Large intestine (tissue), 3 donors: ENCODE measurements at regions not wholly inside any gene's neighbourhood (a gene's known extent, or its start where the extent isn't known, plus 50 kb on each side); places are given as distances from the start of the nearest gene placed in this dataset.
"Not testable (repeated sequence)": the region's sequence is repeated elsewhere in the genome, so short reads cannot be mapped to it uniquely, and the experiment has no call there.

ENCODE experiments used
- DNase-seq, 2 donors: peaks; one replicate each; pipeline versions ENCODE4 v3.0.0 to v3.0.0-alpha.2; 2013
- H3K27ac ChIP-seq: one replicate; pipeline ENCODE4 v1.5.1; 2013; ENCODE audit warnings: low read length
- H3K27me3 ChIP-seq: 2 replicates; pipeline ENCODE4 v1.6.1; 2013; ENCODE audit warnings: low read length; ENCODE audit not compliant: control insufficient read depth, insufficient read depth
- H3K36me3 ChIP-seq: 2 replicates; pipeline ENCODE4 v1.6.1; 2013; ENCODE audit warnings: low read length; ENCODE audit not compliant: control insufficient read depth, insufficient read depth
- H3K4me1 ChIP-seq: one replicate; pipeline ENCODE4 v1.6.1; 2013; ENCODE audit warnings: low read length; ENCODE audit not compliant: control insufficient read depth, insufficient read depth
- H3K4me3 ChIP-seq: one replicate; pipeline ENCODE4 v1.5.1; 2013; ENCODE audit warnings: low read length
- H3K9me3 ChIP-seq: one replicate; pipeline ENCODE4 v1.6.1; 2013; ENCODE audit warnings: mild to moderate bottlenecking, low read depth, low read length, moderate library complexity; ENCODE audit not compliant: control insufficient read depth
- WGBS: methylation state at CpG from one replicate; pipeline ENCODE4 v1.1.5; 2013; ENCODE audit warnings: low lambda C conversion rate; ENCODE audit not compliant: insufficient coverage; 5-methylcytosine and 5-hydroxymethylcytosine counted together

DNA sequence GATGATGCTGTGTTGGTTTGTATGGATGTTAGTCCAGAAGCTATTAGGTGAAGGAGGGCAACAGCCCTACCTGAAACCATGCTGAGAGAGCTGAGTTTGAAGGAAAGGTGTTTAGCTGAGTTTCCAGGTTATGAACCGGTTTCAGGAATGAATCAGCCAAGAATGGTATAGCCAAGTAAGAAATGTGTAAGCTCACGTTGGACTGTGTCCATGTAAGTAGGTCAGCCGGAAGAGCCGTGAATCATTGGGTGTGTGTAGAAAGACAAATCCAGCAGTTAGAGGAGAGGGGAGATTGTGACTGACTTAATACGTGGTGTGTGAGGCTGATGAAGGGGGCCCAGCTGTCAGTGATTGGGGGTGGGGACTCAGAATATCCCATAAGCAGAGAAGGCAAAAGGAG lies 77.2 kb upstream of the SPIN4 start:
- no CpG with 5 or more reads among the region's 5 CpGs for WGBS
- H3K9me3 ChIP-seq: no peaks in the 10 kb centered on the region
- DNase-seq: no peak
- no peak overlapping the region for H3K27ac ChIP-seq
- no peaks in the 10 kb centered on the region for H3K4me1 ChIP-seq
- no peaks in the 10 kb centered on the region for H3K27me3 ChIP-seq
- peaks cover 18% of the 10 kb centered on the region for H3K36me3 ChIP-seq
- no peak overlapping the region for H3K4me3 ChIP-seq

DNA sequence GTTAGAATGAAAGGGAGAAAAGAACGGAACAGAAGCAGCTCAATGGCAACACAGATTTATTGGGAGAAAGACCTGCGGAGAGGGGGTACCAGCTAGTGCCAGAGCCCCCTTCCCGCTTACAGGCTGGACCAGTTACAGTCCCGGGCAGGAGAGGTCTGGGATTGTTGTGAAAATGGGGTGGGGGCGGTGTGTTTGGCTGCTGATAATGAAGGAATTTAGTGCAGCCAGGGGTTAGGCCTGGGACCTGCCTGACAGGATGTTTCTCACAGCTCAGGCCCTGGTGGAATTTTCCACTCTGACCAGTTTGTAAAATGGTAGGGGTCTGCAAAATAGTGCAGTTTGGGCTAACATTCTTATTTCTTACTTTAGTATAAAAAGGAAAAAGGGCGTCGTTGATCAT lies 75.4 kb upstream of the SPIN4 start:
- Histone ChIP-seq H3K9me3 (no peaks in the 10 kb centered on the region), H3K36me3 (peaks cover 14% of the 10 kb centered on the region), H3K27me3 (no peaks in the 10 kb centered on the region), H3K4me3 (no peak overlapping the region), H3K4me1 (no peaks in the 10 kb centered on the region), H3K27ac (no peak overlapping the region)
- DNase-seq: no peak
- WGBS: no CpG with 5 or more reads among the region's 7 CpGs

DNA sequence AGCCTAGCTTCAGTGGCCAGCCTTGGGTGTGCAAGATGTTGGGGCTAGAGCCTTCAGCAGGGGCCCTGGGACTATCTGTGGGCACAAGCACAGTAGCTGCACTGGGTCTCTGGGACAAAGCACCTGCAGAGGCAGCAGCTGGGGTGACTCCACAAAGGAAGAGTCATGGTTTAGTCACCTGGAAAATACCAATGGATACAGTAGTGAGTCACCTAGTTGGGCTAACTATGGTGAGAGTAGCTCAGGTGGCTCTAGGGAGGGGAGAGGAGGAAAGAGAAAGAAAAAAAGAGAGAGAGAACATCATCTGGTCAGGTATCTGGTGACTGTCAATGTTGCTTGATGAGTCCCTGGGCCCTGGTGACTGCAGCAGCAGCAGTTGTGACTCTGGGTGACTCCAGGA lies 72.9 kb upstream of the SPIN4 start:
- H3K36me3 ChIP-seq: peaks cover 10% of the 10 kb centered on the region
- no peak for DNase-seq
- no peaks in the 10 kb centered on the region for H3K4me1 ChIP-seq
- no peak overlapping the region for H3K4me3 ChIP-seq
- no peaks in the 10 kb centered on the region for H3K27me3 ChIP-seq
- H3K27ac ChIP-seq: no peak overlapping the region
- H3K9me3 ChIP-seq: no peaks in the 10 kb centered on the region

DNA sequence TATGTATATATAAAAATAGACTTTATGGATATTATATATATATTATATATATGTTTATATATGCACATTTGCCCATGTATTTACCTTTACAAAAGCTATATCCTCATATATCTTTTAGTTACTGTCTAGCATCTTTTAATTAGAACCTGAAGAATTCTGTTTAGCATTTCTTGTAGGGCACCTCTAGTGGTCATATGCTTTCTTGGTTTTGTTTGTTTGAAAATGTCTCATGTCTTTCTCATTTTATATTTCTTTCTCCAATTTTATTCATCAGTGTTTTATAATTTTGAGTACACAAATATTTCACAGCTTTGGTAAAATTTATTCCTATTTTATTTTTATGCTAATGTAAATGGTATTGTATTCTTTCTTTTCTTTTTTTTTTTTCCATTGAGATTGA lies 70.3 kb upstream of the SPIN4 start:
- no peaks in the 10 kb centered on the region for H3K27me3 ChIP-seq
- no peak overlapping the region for H3K4me3 ChIP-seq
- no peak for DNase-seq
- no peak overlapping the region for H3K27ac ChIP-seq
- H3K9me3 ChIP-seq: no peaks in the 10 kb centered on the region
- no peaks in the 10 kb centered on the region for H3K36me3 ChIP-seq
- no peaks in the 10 kb centered on the region for H3K4me1 ChIP-seq

DNA sequence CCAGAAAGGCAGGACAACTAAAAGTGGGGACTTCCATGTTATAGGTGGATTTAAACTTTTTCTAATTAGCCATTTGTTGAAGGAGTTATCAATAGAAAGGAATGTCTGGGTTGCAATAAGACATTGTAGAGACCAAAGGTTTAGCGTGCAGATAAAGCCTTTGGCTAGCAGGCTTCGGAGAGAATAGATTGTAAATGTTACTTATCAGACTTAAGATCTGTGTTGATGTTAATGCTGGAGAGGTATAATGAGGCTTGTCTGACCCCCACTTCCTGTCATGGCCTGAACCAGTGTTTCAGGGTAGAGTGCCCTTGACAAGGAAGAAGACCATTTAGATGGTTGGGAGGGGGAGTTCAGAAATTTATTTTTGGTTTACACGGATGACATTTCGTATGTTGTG lies 67.1 kb upstream of the SPIN4 start:
- no peak overlapping the region for H3K4me3 ChIP-seq
- no peaks in the 10 kb centered on the region for H3K9me3 ChIP-seq

DNA sequence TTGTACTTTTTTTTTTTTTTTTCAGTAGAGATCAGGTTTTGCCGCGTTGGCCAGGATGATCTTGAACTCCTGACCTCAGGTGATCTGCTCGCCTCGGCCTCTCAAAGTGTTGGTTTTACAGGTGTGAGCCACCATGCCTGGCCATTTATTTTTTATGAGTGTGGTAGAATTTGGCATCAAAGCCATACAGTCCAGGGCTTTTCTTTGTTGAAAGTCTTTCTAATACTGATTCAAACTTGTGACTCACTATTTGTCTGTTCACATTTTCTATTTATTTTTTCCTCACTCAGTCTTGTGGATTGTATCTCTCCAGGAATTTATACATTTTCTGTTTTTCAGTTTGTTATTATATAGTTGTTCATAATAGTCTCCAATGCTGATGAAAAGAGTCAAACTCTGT lies 66.5 kb upstream of the SPIN4 start:
- no CpG with 5 or more reads among the region's 4 CpGs for WGBS
- Histone ChIP-seq H3K9me3 (no peaks in the 10 kb centered on the region), H3K4me3 (no peak overlapping the region), H3K36me3 (no peaks in the 10 kb centered on the region), H3K27me3 (no peaks in the 10 kb centered on the region), H3K4me1 (no peaks in the 10 kb centered on the region), H3K27ac (no peak overlapping the region)
- no peak for DNase-seq

More for the DNA sequence above, 67.1 kb upstream of the SPIN4 start:
- no CpG with 5 or more reads among the region's 4 CpGs for WGBS
- no peak for DNase-seq
- H3K4me1 ChIP-seq: no peaks in the 10 kb centered on the region
- H3K27me3 ChIP-seq: no peaks in the 10 kb centered on the region
- no peak overlapping the region for H3K27ac ChIP-seq
- no peaks in the 10 kb centered on the region for H3K36me3 ChIP-seq

DNA sequence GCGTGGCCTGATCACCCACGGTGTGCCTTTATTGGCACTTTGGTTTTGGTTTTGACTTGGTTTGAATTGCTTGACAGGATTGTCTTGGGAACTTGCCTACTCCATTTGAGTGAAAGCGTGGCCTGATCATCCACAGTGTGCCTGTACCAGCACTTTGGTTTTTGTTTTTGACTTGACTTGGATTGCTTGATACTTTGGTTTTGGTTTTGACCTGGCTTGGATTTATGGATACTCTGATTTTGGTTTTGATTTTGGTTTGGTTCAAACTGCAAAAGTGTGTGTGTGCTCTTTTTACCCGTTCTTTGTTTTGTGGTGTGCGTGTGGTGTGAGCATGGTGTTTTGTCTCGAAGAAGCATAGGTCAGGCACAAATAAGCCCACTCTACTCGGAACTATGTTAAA lies 58.8 kb upstream of the SPIN4 start:
- not testable (repeated sequence) for H3K9me3 ChIP-seq, DNase-seq, H3K27me3 ChIP-seq, H3K36me3 ChIP-seq, H3K27ac ChIP-seq, H3K4me3 ChIP-seq, H3K4me1 ChIP-seq
- no CpG with 5 or more reads among the region's 7 CpGs for WGBS

DNA sequence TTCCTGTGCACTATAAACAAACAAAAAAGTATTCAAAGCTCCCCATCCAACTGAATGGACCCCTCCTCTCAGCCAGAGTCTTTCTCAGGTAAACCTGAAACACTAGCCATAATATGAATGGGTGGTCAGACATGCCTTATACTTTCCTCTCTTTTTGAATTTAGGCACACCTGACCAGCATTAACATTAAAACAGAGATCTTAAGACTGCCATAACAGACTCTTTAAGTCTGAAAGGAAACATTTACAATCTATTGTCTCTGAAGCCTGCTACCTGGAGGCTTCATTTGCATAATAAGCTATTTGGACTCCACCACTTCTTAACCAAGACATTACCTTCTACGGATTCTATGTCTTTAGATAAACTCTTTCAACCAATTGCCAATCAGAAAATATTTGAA lies 56.9 kb upstream of the SPIN4 start:
- no peak overlapping the region for H3K27ac ChIP-seq
- H3K9me3 ChIP-seq: no peaks in the 10 kb centered on the region
- DNase-seq: no peak
- no CpG with 5 or more reads among the region's 1 CpG for WGBS
- no peak overlapping the region for H3K4me3 ChIP-seq
- H3K36me3 ChIP-seq: no peaks in the 10 kb centered on the region
- no peaks in the 10 kb centered on the region for H3K27me3 ChIP-seq
- no peaks in the 10 kb centered on the region for H3K4me1 ChIP-seq

DNA sequence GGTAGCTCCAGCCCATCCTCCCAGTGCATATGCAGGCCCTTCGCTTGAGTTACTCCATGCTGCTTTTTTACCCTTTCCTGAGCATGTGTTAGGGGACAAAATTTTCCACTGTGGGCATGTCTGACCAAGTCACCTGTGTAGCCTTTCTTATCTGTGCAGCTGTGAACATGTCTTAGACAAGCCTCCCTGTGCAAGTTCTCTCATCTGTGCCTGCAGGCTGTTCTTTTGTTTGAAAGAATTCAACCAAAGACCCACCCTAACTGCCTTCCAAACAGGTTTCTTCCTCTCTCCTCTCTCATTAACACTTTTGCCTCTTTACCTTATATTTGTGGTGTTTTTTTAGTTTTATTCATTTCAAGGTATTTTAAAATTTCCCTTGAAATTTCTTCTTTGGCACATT lies 53.2 kb upstream of the SPIN4 start:
- DNase-seq: no peak
- no peaks in the 10 kb centered on the region for H3K27me3 ChIP-seq
- H3K36me3 ChIP-seq: no peaks in the 10 kb centered on the region
- no peak overlapping the region for H3K4me3 ChIP-seq
- no peaks in the 10 kb centered on the region for H3K4me1 ChIP-seq
- WGBS: no CpG with 5 or more reads among the region's 1 CpG
- no peak overlapping the region for H3K27ac ChIP-seq
- H3K9me3 ChIP-seq: no peaks in the 10 kb centered on the region

DNA sequence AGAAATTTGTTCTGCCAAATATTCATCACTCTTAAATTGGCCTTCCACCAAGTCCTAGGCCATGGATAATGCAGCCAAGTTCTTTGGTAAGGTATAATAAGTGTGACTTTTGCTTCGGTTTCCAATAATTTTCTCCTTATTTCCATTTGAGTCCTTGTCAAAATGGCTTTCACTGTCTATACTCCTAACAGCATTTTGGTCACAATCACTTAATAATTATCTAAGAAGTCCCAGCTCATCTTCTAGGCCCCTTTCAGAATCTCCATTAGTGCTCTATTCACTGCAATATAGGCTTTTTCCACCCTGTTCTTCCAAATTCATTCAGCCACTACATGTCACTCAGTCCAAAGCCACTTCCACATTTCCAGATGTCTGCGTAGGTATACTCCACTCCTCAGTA lies 51.0 kb upstream of the SPIN4 start:
- WGBS: no CpG with 5 or more reads among the region's 2 CpGs
- H3K27ac ChIP-seq: no peak overlapping the region
- no peaks in the 10 kb centered on the region for H3K4me1 ChIP-seq
- DNase-seq: no peak
- H3K27me3 ChIP-seq: no peaks in the 10 kb centered on the region
- H3K4me3 ChIP-seq: no peak overlapping the region
- H3K9me3 ChIP-seq: no peaks in the 10 kb centered on the region
- no peaks in the 10 kb centered on the region for H3K36me3 ChIP-seq
